HG03378 (cell line): ENCODE measurements at regions not wholly inside any gene's neighbourhood (a gene's known extent, or its start where the extent isn't known, plus 50 kb on each side); places are given as distances from the start of the nearest gene placed in this dataset.
"Not testable (repeated sequence)": the region's sequence is repeated elsewhere in the genome, so short reads cannot be mapped to it uniquely, and the experiment has no call there.

ENCODE experiments used
- ATAC-seq: cut with Tn5 transposase; IDR thresholded peaks from one replicate; pipeline ENCODE4 v1.9.1; 2021; ENCODE audit warnings: mild to moderate bottlenecking, moderate library complexity; ENCODE audit not compliant: unreplicated experiment

DNA sequence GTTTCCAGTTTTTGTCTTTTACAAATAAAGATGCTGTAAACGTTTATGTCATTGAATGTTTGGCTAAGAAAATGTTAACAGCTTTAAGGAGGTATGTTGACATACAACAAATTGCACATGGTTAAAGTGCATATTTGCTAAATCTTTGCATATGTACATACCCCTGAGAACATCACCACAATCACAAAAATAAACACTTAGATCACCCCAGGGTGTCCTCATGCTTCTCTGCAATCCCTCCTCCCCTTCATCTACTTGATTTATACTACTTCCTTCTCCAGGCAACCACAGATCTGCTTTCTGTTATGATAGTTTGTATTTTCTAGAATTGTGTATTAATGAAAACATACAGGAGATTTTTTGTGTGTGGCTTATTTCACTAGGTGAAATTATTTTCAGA is 209.5 kb downstream of the GLRX3 start:
- ATAC-seq, result no peak

DNA sequence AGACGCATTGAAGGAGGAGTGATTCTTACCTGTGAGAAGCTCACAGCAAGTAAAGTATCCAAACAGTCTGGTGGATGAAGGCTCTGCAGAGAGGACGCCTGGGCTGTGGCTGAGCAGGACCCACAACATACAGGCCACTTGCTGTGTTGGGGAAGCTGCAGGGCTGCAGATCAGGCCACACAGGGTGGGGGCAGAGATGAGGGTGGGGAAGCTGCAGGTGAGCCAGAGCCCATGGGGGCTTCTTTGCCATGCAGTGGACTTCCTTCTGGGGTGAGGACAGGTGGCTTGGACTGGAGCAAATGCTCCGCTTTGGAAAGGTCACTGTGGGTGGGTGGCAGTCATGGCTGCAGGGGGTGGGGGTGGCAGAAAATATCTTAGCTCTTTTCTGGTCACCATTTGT is 214.8 kb downstream of the GLRX3 start:
- ATAC-seq, result no peak

DNA sequence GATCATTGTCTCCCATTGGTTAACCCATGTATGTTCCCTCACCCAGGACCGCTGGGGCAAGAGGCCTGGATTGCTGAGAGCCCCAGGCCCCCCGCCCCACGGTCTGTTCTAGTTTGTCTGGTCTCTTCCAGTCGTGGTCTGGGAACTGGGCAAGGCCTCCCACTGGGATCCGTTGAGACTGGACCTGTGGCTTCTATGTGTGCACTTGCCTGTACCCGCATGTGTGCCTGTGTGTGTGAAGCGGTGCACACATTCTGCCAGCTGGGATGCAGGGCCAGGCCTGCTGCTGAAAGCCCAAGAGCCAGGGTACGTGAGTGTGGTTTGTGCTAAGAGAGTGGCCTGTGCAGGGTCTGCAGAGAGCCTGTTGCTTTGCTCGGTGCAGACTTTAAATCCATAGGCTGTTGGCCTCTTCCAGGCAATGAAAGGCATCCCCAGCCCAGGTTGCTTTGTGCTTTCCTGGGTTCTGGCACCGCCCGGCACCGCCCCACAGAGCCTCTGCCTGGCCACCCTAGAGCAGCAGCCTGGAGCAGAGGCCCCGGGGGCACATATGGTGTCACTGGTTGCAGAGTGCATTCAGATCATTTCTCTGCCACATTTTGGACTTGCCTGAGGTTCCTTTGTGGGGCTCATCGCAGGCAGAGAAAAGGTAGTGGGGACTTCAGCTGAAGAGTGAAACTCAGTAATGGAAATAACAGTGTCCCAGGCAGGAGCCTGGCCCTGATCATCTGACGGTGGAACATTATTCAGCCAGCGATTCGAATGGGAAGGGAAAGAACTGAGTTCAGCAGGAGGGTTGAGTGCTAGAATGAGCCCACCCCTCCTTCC is 215.5 kb downstream of the GLRX3 start:
- ATAC-seq, result no peak

DNA sequence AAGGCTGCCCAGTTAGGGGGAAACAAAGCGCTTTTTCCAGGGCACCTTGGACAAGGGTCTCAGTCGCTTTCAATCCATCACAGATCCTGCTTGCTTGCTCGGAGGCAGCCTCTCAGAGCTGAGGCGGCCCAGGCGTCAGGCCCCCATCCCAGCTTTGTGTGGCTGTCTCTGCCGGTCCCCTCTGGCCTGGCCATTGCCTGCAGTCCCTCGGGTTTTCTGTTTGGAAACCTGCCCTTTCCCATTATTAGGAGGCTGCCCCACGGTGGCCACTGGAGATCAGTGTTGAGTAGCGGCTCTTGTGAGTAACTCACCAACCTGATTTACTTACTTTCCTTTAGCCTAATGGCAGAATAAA is 216.1 kb downstream of the GLRX3 start:
- no peak for ATAC-seq

DNA sequence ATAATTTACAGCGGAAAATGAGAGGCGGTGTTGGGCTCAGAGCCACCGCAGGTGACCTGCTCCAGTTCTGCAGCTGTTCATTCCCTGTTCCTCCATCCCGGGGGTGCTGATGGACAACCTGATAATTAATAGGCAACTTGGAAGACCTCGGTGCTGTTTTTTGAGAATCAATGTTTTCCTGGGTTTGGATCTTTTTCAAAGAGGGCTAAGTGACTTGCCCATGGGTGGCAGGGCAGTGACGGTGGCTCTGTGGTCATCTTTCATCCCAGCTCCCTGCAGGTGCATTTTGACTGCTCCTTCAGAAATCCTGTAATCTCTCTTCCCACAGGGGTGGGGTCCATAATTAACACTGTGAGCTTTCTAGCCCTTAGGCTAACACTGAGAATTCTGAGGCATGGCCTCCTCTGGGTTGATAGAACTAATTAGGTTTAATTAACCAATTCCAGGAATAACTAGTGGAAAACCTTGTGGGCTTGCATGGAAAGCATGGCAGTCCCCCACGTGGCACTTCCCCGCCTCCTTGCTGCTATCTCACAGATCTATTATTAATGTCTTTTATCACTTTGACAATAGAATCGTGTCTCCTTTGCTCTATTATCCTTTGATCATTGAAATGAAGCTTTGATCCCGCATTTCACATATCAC is 217.9 kb downstream of the GLRX3 start:
- no peak for ATAC-seq

DNA sequence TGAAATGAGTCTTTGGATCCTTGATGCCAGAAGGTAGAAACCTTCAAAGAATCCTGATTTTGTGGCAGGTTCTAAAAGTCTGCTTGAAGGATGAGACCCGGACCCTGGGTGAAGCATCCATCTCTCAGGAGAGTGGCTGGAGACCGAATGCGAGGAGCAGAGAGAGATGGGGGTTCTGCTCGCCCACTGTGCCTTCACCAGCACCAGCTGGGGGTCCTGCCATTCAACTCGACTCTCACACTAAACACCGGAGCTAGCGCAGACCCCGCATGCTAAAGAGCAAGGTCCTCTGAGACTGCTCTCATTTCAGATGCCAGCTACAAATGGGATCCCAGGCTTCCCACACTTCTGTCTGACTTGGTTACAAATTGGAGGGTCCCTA is 218.4 kb downstream of the GLRX3 start:
- ATAC-seq, result no peak

DNA sequence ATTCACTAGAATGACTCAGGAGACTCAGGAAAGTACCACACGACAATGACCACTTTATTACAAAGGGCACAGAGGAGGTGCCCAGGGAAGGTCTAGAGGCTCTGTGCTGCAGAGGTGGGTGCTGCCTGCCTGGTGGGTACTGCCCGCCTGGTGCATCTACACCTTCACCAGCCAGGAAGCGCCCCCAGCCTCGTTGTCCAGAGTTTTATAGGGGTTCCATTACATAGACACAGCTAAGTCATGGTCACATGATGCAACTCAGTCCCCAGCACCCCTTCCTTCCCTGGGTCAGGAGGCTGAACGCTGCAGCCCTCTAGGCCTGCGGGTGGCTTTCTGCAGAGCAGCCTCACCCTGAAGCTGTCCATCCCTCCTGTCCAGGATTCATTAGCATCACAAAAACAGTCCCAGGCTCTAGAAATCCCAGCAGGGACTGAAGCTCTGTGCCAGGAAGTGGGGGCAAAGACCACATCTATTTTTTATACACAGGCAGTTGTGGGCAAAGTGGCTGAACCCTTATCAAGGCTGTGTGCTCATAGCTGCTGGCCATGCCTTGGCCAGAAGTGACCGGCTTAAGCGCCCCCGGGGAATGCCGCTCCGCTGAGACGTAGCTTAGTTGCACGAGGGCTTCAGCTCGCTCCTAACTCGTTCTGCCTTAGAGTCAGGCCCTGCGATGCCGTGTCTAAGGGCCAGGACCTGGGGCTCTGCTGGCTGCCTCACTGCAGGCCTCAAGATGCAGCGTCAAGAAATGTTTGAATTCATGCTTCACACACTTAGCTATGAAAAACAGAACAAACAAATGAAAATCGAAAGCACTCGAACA is 219.0 kb downstream of the GLRX3 start:
- ATAC-seq, result no peak

DNA sequence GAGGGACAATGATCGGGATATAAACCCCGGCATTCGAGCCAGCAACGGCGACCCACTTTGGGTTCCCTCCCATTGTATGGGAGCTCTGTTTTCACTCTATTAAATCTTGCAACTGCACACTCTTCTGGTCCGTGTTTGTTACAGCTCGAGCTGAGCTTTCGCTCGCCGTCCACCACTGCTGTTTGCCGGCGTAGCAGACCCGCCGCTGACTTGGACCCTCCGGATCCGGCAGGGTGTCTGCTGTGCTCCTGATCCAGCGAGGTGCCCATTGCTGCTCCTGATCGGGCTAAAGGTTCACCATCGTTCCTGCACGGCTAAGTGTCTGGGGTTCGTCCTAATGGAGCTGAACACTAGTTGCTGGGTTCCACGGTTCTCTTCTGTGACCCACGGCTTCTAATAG is 220.2 kb downstream of the GLRX3 start:
- not testable (repeated sequence) for ATAC-seq

DNA sequence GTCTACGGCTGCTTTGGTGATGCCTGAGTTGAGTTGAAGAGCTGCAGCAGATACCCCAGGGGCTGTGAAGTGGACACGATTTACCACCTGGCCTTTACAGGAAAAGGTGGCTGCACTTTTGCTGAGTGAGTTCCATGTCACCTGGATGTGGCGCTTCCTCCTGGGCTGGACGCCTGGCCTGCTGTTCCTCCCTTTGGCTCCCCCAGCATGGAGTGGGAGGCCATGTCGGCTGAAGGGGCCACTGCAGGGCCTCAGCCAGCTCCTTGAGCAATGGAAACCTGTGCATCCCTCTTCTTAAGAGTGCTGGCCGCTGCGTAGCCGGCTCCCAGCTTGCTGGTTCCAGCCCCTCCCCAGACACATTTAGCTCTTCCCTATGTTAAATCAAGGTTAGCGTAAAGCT is 221.0 kb downstream of the GLRX3 start:
- no peak for ATAC-seq

DNA sequence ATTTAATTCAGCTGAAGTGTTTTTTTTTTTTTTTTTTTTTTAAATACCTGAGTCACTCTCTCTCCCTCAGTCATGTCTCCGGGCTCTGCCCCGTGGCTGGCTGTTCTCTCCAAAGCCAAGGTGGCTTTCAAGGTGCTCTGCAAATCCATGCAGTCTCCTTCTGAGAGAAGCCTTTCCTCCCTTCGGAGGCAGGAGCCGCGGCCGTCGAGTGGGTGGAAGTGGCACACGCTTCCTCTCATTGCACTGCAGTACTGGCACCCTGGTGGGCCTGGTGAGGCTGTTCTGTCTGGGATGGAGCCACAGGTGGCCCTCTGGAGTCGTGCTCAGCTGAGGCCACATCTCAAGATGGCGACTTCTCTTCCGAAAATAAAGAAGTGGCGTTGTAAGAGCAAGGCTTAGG is 221.8 kb downstream of the GLRX3 start:
- no peak for ATAC-seq

DNA sequence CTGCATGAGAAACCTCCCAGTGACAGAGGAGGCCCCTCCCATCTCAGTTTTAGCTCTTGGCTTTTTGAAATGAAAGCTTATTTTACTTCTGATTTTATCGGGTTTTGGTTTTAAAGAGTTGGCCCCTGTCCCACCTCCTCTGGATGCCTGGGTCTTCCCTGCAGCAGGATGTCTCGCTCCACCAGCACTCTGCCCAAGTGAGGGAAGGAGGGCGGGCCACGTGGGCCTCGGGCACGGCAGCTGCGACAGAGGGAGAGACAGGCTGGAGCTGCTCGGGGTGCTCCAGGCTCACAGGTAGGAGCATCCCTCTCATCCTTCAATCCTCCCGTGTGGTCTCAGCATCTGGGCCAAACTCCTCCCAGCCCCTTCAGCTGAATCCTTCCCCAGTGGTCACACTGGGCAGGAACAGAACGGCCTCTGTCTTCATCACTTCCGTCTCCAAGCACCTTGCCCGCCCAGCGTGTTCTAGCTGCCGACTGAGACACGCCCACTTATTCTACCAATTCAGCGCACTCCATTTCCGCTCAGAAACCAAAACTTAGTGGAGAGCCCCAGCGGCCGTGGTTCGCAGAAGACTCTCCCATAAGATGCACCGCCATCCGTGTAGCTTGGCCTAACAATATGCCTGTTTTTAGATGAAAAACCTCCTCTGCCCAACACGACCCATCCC is 222.9 kb downstream of the GLRX3 start:
- no peak for ATAC-seq

DNA sequence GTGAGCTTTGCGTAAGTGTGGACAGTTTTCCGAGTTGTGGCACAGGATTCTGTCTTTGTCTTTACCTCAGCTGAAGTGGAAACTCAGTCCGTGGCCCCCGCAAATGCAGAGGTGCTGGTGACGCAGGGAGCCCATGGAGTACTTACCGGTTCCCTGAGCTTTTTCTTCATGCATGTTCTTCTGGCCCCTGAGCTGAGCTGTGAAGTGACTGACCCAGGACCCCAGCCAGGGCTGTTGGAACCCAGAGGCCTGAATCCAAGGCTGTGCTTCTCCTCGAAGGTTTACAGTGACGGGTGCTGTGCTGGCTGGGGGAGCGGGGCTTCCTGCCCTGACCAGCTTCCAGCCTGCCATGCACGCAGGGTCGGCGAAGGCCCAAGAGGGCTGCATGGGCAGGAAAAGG is 223.5 kb downstream of the GLRX3 start:
- ATAC-seq, result no peak

DNA sequence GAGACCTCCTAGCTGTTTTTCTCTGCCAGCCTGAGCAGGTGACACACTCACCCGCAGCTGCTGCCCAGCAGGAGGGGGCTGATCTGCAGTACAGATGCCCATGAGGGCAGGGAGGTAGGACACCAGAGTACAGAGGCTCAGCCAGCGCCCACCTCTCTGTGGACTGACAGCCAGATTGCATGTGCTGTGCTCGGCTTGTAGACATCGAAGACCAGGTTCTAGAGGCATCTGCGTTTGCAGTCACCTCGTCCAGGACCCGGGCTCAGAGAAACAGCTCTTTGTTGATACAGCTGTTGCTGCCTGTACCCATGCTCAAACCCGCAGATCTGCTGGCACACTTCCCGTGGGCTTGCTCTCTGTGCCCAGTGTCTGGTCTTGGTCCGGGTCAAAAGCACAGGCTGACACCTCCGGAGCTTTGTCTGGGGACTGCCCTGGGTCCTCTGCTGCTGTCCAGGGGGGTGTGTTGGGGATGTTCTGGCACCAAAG is 224.7 kb downstream of the GLRX3 start:
- no peak for ATAC-seq

DNA sequence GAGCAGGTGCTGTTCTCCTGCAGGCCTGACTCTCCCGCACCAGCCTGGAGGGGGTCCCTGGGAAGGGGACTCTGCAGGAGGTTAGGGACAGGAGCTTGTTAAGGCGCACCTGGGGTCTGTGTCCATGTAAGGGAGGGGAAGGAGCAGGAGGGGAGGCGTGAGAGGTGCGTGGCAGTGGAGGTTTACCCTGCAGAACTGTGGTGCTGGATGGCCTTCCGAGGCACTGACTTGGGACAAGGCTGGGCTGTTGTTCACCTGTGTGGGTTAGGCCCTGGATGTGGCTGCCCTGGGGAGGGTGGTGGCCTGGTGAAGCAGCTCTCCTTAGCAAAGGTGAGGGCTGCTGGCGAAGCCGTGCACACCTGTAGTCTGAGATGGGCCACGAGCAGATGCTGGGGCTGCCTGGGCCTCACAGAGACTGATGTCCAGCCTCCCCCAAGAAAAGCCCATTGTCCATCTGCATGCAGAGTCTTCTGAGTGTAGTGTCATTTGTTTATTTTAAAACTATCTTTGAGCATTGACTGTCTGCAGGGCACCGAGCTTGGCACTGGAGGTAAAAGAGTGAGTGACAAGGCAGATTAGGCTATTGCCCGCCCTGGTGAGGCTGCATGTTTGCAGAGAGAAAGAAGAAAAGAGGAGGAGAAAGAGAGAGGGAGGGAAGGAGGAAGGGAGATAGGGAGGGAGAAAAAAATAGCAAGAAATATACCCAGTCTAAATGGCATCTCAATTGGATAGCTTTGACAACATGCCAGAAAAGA is 225.3 kb downstream of the GLRX3 start:
- ATAC-seq, result no peak

DNA sequence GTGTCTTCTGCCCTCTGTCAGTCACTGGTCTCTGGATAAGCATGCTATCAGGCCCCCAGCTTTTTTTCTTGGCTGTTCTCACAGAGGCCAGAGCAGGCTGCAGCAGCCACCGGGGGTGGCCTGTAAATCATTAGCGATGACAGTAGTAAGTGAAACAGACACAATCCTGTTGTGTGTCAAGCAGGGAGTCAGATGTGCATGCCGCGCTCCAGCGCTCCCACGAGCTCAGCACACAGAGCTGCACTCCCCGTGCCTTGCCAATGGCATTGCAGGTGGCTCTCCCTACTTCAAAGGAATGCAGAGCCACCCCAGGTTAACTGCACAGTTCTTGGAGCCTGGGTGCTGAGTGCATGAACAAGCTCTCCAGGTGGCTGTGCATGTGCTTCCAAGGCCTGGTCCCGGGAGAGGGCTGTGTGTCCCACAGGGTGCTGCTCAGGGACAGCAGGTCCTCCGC is 226.1 kb downstream of the GLRX3 start:
- ATAC-seq, result no peak

DNA sequence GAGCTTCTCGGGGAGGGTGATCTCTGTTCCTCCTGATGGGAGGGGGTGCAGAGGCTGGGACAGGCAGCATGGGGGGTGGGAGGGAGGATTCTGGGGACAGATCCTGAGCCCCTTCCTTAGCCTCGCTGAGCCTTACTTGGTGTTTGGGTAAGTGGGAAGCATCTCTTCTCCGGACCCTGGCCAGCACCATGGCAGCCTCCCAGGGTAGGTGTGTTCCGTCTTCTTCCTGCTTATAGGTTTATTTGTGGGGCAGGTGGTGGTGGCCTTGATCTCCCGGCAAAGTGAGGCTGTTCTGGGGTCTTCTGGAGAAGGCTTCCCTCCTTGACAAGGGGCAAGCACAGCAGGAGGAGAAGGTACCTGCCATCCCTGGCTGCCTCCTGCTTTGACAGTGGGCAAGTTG is 226.9 kb downstream of the GLRX3 start:
- ATAC-seq, result no peak

DNA sequence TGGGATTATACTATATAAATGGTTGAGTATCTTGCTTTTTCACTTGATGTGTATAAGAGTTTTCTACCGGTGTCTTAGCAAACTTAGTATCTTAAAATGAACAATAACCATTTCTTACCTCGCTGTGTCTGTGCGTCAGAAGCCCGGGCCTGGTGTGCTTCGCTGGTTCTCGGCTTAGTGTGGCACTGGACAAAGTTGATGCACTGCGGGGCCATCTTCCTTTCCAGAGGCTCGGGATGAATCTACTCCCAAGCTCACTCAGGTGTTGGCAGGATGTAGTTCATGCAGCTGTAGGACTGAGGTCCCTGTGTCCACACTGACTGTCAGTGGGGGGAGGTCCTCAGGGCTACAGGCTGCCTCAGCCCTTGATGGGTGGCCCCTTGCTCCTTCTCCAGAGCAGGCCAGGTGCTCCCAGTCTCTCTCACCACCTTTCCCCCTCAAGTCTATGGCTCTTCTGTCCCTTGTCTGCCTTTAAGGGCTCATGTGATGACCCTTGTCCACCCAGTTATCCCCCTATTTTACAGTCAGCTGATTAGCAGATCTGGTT is 227.8 kb downstream of the GLRX3 start:
- ATAC-seq, result no peak

DNA sequence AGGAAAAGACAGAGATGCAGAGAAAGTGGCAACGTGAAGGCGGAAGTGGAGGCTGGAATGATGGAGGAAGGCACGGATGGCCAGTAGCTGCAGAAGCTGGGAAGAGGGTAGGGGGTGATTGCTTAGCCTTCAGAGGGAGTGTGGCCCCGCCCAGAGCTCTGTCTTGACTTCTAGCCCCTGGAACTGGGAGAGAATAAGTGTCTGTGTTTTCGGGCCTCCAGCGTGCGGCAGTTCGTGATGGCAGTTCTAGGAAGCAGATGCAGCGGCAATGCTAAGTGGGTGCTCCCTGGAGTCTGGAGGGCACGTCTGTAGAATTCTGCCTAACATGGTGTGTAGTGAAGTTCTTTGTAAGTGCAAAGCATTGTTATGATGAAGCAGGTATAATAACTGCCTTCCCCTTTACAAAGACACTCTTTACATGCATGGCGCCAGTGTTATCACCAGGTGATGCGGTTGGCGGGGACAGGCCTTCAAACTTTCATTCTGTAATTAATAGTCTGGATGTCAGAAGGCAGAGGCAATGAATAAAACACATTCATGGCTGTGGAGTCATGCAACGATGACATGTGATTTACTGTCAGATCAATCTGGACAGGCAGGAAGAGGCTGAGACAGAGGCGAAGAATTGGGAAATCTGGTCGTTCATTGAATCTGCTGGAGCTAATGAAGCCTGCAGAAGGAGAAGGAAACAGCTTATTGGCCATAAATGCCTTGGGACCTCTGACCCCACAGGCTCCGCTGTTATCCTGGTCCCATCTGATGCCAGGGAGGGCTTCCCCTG is 228.6 kb downstream of the GLRX3 start:
- no peak for ATAC-seq
